Mesenchymal stem cell (in vitro differentiated cells and primary cell): ENCODE measurements at regions not wholly inside any gene's neighbourhood (a gene's known extent, or its start where the extent isn't known, plus 50 kb on each side); places are given as distances from the start of the nearest gene placed in this dataset.

ENCODE experiments used
- DNase-seq: peaks from one replicate; pipeline ENCODE4 v3.0.0-alpha.2; 2013
- H2AFZ ChIP-seq: one replicate; pipeline ENCODE4 v1.6.1; 2013; ENCODE audit warnings: low read depth, mild to moderate bottlenecking, control low read depth, inconsistent platforms, low read length, moderate library complexity
- H2AK5ac ChIP-seq: 2 replicates; pipeline ENCODE4 v1.6.1; 2013; ENCODE audit warnings: low read length, moderate library complexity, mild to moderate bottlenecking, inconsistent platforms; ENCODE audit not compliant: severe bottlenecking
- H2BK120ac ChIP-seq: one replicate; pipeline ENCODE4 v1.6.1; 2013; ENCODE audit warnings: low read depth, mild to moderate bottlenecking, inconsistent platforms, low read length, moderate library complexity
- H2BK12ac ChIP-seq, 2 experiments: one replicate each; pipeline ENCODE4 v1.6.1; 2013; ENCODE audit warnings: inconsistent platforms in 2 of 2, low read length in 2 of 2, mild to moderate bottlenecking in 2 of 2, moderate library complexity in 2 of 2, control low read depth in 1 of 2
- H2BK15ac ChIP-seq: one replicate; pipeline ENCODE4 v1.6.1; 2013; ENCODE audit warnings: mild to moderate bottlenecking, low read depth, inconsistent platforms; ENCODE audit not compliant: poor library complexity, severe bottlenecking
- H2BK5ac ChIP-seq: 2 replicates; pipeline ENCODE4 v1.6.1; 2013; ENCODE audit warnings: low read depth, mild to moderate bottlenecking, low read length, control low read depth, inconsistent platforms; ENCODE audit not compliant: poor library complexity, severe bottlenecking
- H3K14ac ChIP-seq, 2 experiments: one replicate each; pipeline ENCODE4 v1.6.1; 2013; ENCODE audit warnings: inconsistent platforms in 2 of 2, low read length in 2 of 2, control low read depth in 1 of 2, mild to moderate bottlenecking in 1 of 2, moderate library complexity in 1 of 2
- H3K18ac ChIP-seq, 2 experiments: one replicate each; pipeline ENCODE4 v1.6.1; 2013; ENCODE audit warnings: inconsistent platforms in 2 of 2, low read length in 2 of 2, control low read depth in 1 of 2, low read depth in 1 of 2, mild to moderate bottlenecking in 1 of 2
- H3K23ac ChIP-seq, 2 experiments: one replicate each; pipeline ENCODE4 v1.6.1; 2013; ENCODE audit warnings: inconsistent platforms in 2 of 2, low read length in 2 of 2, mild to moderate bottlenecking in 2 of 2, moderate library complexity in 2 of 2, control low read depth in 1 of 2
- H3K27ac ChIP-seq: 2 replicates; pipeline ENCODE4 v1.5.1; 2013; ENCODE audit warnings: mild to moderate bottlenecking, moderate library complexity, low read length, control low read depth, inconsistent platforms; ENCODE audit not compliant: poor library complexity, severe bottlenecking
- H3K27me3 ChIP-seq, 2 experiments: 2 replicates each; pipeline versions ENCODE4 v1.6.1 to v1.7.0; 2013; ENCODE audit warnings: low read length in 2 of 2, mild to moderate bottlenecking in 2 of 2, moderate library complexity in 2 of 2, control low read depth in 1 of 2, inconsistent platforms in 1 of 2; ENCODE audit not compliant: control insufficient read depth in 1 of 2, insufficient read depth in 1 of 2
- H3K36me3 ChIP-seq, 2 experiments: 2 replicates each; pipeline versions ENCODE4 v1.6.1 to v1.7.0; 2013; ENCODE audit warnings: low read length in 2 of 2, control low read depth in 1 of 2, inconsistent platforms in 1 of 2, low read depth in 1 of 2, mild to moderate bottlenecking in 1 of 2; ENCODE audit not compliant: insufficient read depth in 2 of 2, control insufficient read depth in 1 of 2
- H3K4ac ChIP-seq, 2 experiments: one replicate each; pipeline ENCODE4 v1.6.1; 2013; ENCODE audit warnings: inconsistent platforms in 2 of 2, low read length in 2 of 2, mild to moderate bottlenecking in 2 of 2, moderate library complexity in 2 of 2, control low read depth in 1 of 2, low read depth in 1 of 2
- H3K4me1 ChIP-seq: 2 replicates; pipeline ENCODE4 v1.6.1; 2013; ENCODE audit warnings: low read depth, low read length, control low read depth; ENCODE audit not compliant: control insufficient read depth, insufficient read depth
- H3K4me2 ChIP-seq: 2 replicates; pipeline ENCODE4 v1.6.1; 2013; ENCODE audit warnings: low read length, mild to moderate bottlenecking, inconsistent platforms; ENCODE audit not compliant: poor library complexity, severe bottlenecking
- H3K4me3 ChIP-seq, 2 experiments: 2 replicates each; pipeline versions ENCODE4 v1.5.1 to v1.7.0; 2013; ENCODE audit warnings: low read length in 2 of 2, mild to moderate bottlenecking in 2 of 2, control low read depth in 1 of 2, low read depth in 1 of 2; ENCODE audit not compliant: insufficient read depth in 1 of 2
- H3K79me1 ChIP-seq: replicated peaks from 2 replicates; pipeline ENCODE4 v1.6.1; 2013; ENCODE audit warnings: mild to moderate bottlenecking, control low read depth, low read length, inconsistent platforms; ENCODE audit not compliant: poor library complexity, severe bottlenecking
- H3K9ac ChIP-seq: 2 replicates; pipeline ENCODE4 v1.7.0; 2013; ENCODE audit warnings: mild to moderate bottlenecking, low read length, moderate library complexity
- H3K9me3 ChIP-seq: 2 replicates; pipeline ENCODE4 v1.7.0; 2013; ENCODE audit warnings: mild to moderate bottlenecking, low read length; ENCODE audit not compliant: control insufficient read depth
- H4K8ac ChIP-seq: one replicate; pipeline ENCODE4 v1.6.1; 2013; ENCODE audit warnings: inconsistent platforms, mild to moderate bottlenecking, low read length, moderate library complexity
- H4K91ac ChIP-seq: one replicate; pipeline ENCODE4 v1.6.1; 2013; ENCODE audit warnings: mild to moderate bottlenecking, low read length, inconsistent platforms
- WGBS: methylation state at CpG from one replicate; pipeline ENCODE4 v1.1.7; 2013; ENCODE audit warnings: mixed read lengths; 5-methylcytosine and 5-hydroxymethylcytosine counted together

DNA sequence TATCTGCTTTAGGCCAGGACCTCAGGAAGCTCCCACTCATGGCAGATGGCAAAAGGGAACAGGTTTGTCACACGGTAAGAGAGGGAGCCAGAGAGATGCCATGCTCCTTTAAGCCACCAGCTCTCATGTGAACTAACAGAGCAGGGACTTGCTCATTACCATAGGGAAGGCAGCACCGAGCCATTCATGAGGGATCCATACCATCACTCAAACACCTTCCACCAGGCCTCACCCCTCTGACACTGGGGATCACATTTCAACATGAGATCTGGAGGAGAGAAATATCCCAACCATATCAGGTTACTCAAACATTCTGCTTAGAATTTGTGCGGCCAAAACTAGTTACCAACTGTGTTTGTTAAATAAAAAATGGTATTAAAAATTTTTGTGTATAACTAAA is 427.0 kb downstream of the UQCRFS1 start:
- no peak overlapping the region for H2BK12ac ChIP-seq
- H4K8ac ChIP-seq: no peak overlapping the region
- no peak overlapping the region for H3K4me2 ChIP-seq
- H3K79me1 ChIP-seq: no peaks in the 10 kb centered on the region
- H2AK5ac ChIP-seq: no peak overlapping the region
- H3K14ac ChIP-seq: no peak overlapping the region
- H3K9ac ChIP-seq: no peak overlapping the region
- 52% methylated on average over 2 of the region's 3 CpGs for WGBS
- H2BK15ac ChIP-seq: no peak overlapping the region
- no peak overlapping the region for H2AFZ ChIP-seq
- H3K4me3 ChIP-seq: no peak overlapping the region
- no peak overlapping the region for H3K27ac ChIP-seq
- no peak overlapping the region for H3K23ac ChIP-seq
- H3K4ac ChIP-seq: no peak overlapping the region
- no peak overlapping the region for H2BK120ac ChIP-seq
- no peak overlapping the region for H3K18ac ChIP-seq
- no peaks in the 10 kb centered on the region for H3K27me3 ChIP-seq
- H4K91ac ChIP-seq: no peak overlapping the region
- DNase-seq: no peak
- H2BK5ac ChIP-seq: no peak overlapping the region
- H3K36me3 ChIP-seq: no peaks in the 10 kb centered on the region
- peaks cover 34% of the 10 kb centered on the region for H3K9me3 ChIP-seq
- H3K4me1 ChIP-seq: no peaks in the 10 kb centered on the region

DNA sequence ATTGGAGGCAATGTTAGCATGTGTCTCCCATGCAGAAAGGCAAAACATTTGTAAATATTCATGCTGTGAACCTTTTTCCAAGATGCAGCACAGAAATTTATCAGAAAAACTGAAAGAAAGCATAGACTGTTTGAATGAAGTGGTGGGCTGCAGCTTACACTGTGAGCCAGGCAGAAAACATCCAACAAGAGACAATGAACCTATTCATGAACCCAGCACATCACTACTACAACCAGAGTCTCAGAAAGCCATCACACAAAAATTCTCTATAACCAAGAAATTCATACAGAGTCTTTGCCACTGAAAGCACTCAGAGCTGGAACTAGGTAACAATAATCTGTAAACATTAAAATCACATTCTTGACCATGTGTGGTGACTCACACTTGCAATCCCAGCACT is 448.9 kb downstream of the UQCRFS1 start:
- no peak overlapping the region for H2BK12ac ChIP-seq
- DNase-seq: no peak
- no peak overlapping the region for H2BK15ac ChIP-seq
- no peak overlapping the region for H3K4me2 ChIP-seq
- no peaks in the 10 kb centered on the region for H3K36me3 ChIP-seq
- no peak overlapping the region for H2AFZ ChIP-seq
- no peak overlapping the region for H3K18ac ChIP-seq
- H3K23ac ChIP-seq: no peak overlapping the region
- H3K4ac ChIP-seq: no peak overlapping the region
- no peak overlapping the region for H4K8ac ChIP-seq
- no peaks in the 10 kb centered on the region for H3K27me3 ChIP-seq
- no peak overlapping the region for H3K27ac ChIP-seq
- H4K91ac ChIP-seq: no peak overlapping the region
- no peak overlapping the region for H2AK5ac ChIP-seq
- no peak overlapping the region for H2BK120ac ChIP-seq
- H3K14ac ChIP-seq: no peak overlapping the region
- no peaks in the 10 kb centered on the region for H3K4me1 ChIP-seq
- H3K4me3 ChIP-seq: no peak overlapping the region
- no peak overlapping the region for H3K9ac ChIP-seq
- H2BK5ac ChIP-seq: no peak overlapping the region
- H3K79me1 ChIP-seq: no peaks in the 10 kb centered on the region
- peaks cover 21% of the 10 kb centered on the region for H3K9me3 ChIP-seq

DNA sequence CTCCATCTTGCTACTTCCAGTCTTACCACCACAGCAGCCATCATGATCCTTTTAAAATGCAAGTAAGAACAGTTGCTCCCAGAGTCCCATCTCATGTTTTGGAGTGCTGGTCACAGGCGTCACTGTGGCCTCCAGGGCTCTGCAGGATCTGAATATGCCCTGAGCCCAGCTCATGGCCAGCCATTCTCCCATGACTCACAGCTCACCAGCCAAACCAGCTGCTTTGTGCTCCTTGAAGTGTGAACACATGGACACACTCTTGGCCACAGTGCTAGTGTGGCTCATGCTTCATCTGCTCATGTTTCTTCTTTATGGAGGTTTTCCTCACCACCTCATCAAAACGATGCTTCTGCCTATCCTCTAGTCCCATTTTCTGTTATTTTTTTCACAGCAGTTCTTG is 466.5 kb downstream of the UQCRFS1 start:
- Histone ChIP-seq H3K4me1 (no peaks in the 10 kb centered on the region), H2BK15ac (no peak overlapping the region), H3K79me1 (no peaks in the 10 kb centered on the region), H3K36me3 (no peaks in the 10 kb centered on the region), H3K9me3 (no peaks in the 10 kb centered on the region), H3K23ac (no peak overlapping the region), H4K91ac (peak overlapping the region; percentile 39), H2BK120ac (no peak overlapping the region), H3K4me2 (no peak overlapping the region), H3K27me3 (peaks cover 0 to 6% of the 10 kb centered on the region in 2 experiments), H2BK12ac (no peak overlapping the region), H2AK5ac (no peak overlapping the region), H3K18ac (no peak overlapping the region), H2AFZ (no peak overlapping the region), H2BK5ac (no peak overlapping the region), H3K4me3 (no peak overlapping the region), H4K8ac (no peak overlapping the region), H3K9ac (no peak overlapping the region), H3K14ac (no peak overlapping the region), H3K27ac (no peak overlapping the region), H3K4ac (no peak overlapping the region)
- WGBS: 59% methylated on average over 2 of the region's 2 CpGs
- no peak for DNase-seq

DNA sequence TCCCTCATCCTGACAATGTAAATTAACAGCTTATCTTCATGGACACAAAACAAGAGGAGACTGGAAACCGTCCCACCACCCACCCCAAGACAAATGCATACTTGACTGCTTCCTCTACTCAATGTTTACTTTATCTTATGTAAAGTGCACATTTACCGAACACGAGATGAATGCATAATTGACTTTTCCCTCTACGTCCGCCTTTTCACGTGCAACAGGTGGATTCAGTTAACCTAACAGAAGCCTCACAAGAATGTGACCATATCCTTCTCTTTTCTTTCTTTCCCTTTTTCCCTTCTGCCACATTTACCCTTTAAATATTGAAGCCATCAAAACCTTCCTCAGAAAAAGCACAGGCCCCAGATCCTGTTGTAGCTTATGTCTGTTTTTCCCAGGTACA is 468.0 kb downstream of the UQCRFS1 start:
- Histone ChIP-seq H3K27ac (no peak overlapping the region), H2BK12ac (no peak overlapping the region), H3K36me3 (no peaks in the 10 kb centered on the region), H3K9me3 (no peaks in the 10 kb centered on the region), H3K4me3 (no peak overlapping the region), H4K8ac (no peak overlapping the region), H3K4me1 (no peaks in the 10 kb centered on the region), H2AK5ac (no peak overlapping the region), H2BK15ac (no peak overlapping the region), H3K9ac (no peak overlapping the region), H2BK120ac (no peak overlapping the region), H3K4me2 (no peak overlapping the region), H3K79me1 (no peaks in the 10 kb centered on the region), H3K4ac (no peak overlapping the region), H3K14ac (no peak overlapping the region), H3K27me3 (peaks cover 0 to 6% of the 10 kb centered on the region in 2 experiments), H2AFZ (no peak overlapping the region), H4K91ac (no peak overlapping the region), H3K18ac (no peak overlapping the region), H2BK5ac (no peak overlapping the region), H3K23ac (no peak overlapping the region)
- WGBS: 77% methylated on average over 6 of the region's 6 CpGs
- DNase-seq: no peak
